ENCODE measurements at regions not wholly inside any gene's neighbourhood (a gene's known extent, or its start where the extent isn't known, plus 50 kb on each side); places are given as distances from the start of the nearest gene placed in this dataset.

- no peak for TF ChIP-seq CTCF (IDR thresholded peaks at IDR 0.05)
- TF ChIP-seq MAX (IDR thresholded peaks at IDR 0.05), result no peak
- no peak for TF ChIP-seq RCOR1 (IDR thresholded peaks at IDR 0.05; ENCODE audit: low read depth, low read length)
- no peak for TF ChIP-seq GATA3 (IDR thresholded peaks at IDR 0.05; ENCODE audit: borderline replicate concordance)
- no peak for TF ChIP-seq RNF2 (IDR thresholded peaks at IDR 0.05; ENCODE audit: borderline replicate concordance, low read depth)
- no peak for TF ChIP-seq POLR2AphosphoS2 (conservative IDR thresholded peaks at IDR 0.05; ENCODE audit: low read length)
- Histone ChIP-seq H3K27ac (no peak overlapping the region), H3K4me2 (no peak overlapping the region), H3K4me3 (no peak overlapping the region), H3K9me3 (no peaks in the 10 kb centered on the region), H3K4me1 (no peaks in the 10 kb centered on the region)
- DNase-seq (ENCODE audit: low read depth in 1 of 2, low spot score in 1 of 2) (no peak), FAIRE-seq (no peak), ATAC-seq (no peak)
- POLR2A ChIA-PET, result no interaction called here
- CTCF ChIA-PET, result no interaction called here
- WGBS (ENCODE audit: missing lambda C conversion rate), result 2% methylated on average over 2 of the region's 2 CpGs
Observed at GRCh38 chr3:157652366-157652765, 149.2 kb upstream of the VEPH1 start.

DNA sequence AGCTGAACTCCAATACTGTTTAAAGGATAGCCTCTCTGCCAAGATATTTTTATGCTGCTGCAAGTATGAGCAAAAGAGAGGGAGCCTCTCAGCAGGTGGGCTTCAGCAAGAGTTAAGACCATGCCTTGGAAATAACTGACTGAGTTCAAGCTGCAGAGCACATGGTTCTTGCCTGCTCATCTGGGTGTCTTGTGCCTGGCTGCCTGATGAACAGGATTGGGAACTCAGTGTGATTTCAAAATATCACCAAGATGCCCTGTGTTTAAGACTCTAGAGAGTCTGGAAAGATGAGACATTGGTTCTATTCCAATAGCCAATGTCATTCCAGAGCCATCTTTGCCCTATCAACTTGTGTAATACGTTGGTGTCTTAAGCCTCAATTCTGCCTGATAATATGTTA, 147.5 kb upstream of the VEPH1 start:
- Histone ChIP-seq H3K4me2 (no peak overlapping the region), H3K4me1 (no peaks in the 10 kb centered on the region), H3K9me3 (no peaks in the 10 kb centered on the region), H3K4me3 (no peak overlapping the region), H3K27ac (no peak overlapping the region)
- WGBS (ENCODE audit: missing lambda C conversion rate), result 0% methylated on average over 1 of the region's 1 CpG
- POLR2A ChIA-PET, result no interaction called here
- CTCF ChIA-PET, result no interaction called here
- no peak for ATAC-seq
- no peak for TF ChIP-seq FOSB (CRISPR knock-in tag; IDR thresholded peaks at IDR 0.05)
- TF ChIP-seq MAX (IDR thresholded peaks at IDR 0.05), result no peak
- no peak for TF ChIP-seq RAD21 (conservative IDR thresholded peaks at IDR 0.05 in 1 of 2, IDR thresholded peaks at IDR 0.05 in 1 of 2)
- TF ChIP-seq JUN (IDR thresholded peaks at IDR 0.05), result no peak
- no peak for TF ChIP-seq HOXB13 (CRISPR knock-in tag; IDR thresholded peaks at IDR 0.05; ENCODE audit: low read depth)
- TF ChIP-seq, protein P1, sequence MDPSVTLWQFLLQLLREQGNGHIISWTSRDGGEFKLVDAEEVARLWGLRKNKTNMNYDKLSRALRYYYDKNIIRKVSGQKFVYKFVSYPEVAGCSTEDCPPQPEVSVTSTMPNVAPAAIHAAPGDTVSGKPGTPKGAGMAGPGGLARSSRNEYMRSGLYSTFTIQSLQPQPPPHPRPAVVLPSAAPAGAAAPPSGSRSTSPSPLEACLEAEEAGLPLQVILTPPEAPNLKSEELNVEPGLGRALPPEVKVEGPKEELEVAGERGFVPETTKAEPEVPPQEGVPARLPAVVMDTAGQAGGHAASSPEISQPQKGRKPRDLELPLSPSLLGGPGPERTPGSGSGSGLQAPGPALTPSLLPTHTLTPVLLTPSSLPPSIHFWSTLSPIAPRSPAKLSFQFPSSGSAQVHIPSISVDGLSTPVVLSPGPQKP (IDR thresholded peaks at IDR 0.05; ENCODE audit: low read depth, low read length), result no peak
- TF ChIP-seq KDM5A (IDR thresholded peaks at IDR 0.05), result no peak
- TF ChIP-seq, protein P2, sequence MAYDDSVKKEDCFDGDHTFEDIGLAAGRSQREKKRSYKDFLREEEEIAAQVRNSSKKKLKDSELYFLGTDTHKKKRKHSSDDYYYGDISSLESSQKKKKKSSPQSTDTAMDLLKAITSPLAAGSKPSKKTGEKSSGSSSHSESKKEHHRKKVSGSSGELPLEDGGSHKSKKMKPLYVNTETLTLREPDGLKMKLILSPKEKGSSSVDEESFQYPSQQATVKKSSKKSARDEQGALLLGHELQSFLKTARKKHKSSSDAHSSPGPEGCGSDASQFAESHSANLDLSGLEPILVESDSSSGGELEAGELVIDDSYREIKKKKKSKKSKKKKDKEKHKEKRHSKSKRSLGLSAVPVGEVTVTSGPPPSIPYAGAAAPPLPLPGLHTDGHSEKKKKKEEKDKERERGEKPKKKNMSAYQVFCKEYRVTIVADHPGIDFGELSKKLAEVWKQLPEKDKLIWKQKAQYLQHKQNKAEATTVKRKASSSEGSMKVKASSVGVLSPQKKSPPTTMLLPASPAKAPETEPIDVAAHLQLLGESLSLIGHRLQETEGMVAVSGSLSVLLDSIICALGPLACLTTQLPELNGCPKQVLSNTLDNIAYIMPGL (CRISPR knock-in tag; IDR thresholded peaks at IDR 0.05; ENCODE audit: borderline replicate concordance), result no peak
- TF ChIP-seq, protein P3, sequence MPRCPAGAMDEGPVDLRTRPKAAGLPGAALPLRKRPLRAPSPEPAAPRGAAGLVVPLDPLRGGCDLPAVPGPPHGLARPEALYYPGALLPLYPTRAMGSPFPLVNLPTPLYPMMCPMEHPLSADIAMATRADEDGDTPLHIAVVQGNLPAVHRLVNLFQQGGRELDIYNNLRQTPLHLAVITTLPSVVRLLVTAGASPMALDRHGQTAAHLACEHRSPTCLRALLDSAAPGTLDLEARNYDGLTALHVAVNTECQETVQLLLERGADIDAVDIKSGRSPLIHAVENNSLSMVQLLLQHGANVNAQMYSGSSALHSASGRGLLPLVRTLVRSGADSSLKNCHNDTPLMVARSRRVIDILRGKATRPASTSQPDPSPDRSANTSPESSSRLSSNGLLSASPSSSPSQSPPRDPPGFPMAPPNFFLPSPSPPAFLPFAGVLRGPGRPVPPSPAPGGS (IDR thresholded peaks at IDR 0.05), result no peak
- no peak for DNase-seq (ENCODE audit: low read depth in 1 of 2, low spot score in 1 of 2)
- no peak for FAIRE-seq

DNA sequence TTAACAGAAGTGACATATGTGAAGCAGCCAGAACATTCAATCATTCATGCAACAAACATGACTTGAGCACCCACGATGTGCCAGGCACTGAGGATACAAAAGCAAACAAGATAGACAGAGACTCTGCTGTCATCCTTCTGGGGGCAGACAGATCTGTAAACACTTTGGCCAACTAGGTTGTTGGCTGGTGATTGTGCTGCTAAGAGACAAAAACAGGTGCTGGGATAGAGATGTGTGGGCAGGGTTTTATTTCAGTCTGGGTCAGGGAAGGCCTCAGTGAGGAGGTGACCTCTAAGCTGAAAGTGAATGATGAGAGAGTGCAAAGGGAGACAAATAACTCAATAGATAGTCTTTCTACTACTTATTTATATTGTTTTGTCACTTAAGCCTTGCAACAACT, 147.0 kb upstream of the VEPH1 start:
- CTCF ChIA-PET, result interaction anchor here (1.4 kb wide), 1 partner anchor 9 kb away, joined by 3 read pairs; no protein-coding TSS in a partner anchor
- POLR2A ChIA-PET, result no interaction called here
- no peak for FAIRE-seq

More for the DNA sequence above, 147.0 kb upstream of the VEPH1 start:
- Histone ChIP-seq H3K4me1 (no peaks in the 10 kb centered on the region), H3K9me3 (no peaks in the 10 kb centered on the region), H3K4me3 (no peak overlapping the region), H3K27ac (no peak overlapping the region), H3K4me2 (no peak overlapping the region)
- 0% methylated on average over 1 of the region's 1 CpG for WGBS (ENCODE audit: missing lambda C conversion rate)
- no peak for DNase-seq (ENCODE audit: low read depth in 1 of 2, low spot score in 1 of 2)
- TF ChIP-seq NPAS2 (CRISPR knock-in tag; IDR thresholded peaks at IDR 0.05; ENCODE audit: borderline replicate concordance) (no peak), SMC3 (IDR thresholded peaks at IDR 0.05) (no peak), HOXB13 (CRISPR knock-in tag; IDR thresholded peaks at IDR 0.05; ENCODE audit: low read depth) (no peak), FOSL2 (IDR thresholded peaks at IDR 0.05) (no peak), FOSL2 (CRISPR knock-in tag; IDR thresholded peaks at IDR 0.05) (no peak), KDM5A (IDR thresholded peaks at IDR 0.05) (no peak), JUN (IDR thresholded peaks at IDR 0.05) (no peak)
- no peak for ATAC-seq
